ENCODE measurements at regions not wholly inside any gene's neighbourhood (a gene's known extent, or its start where the extent isn't known, plus 50 kb on each side); places are given as distances from the start of the nearest gene placed in this dataset.

GRCh38 chr5:68379275-68380036, 163.9 kb downstream of the PIK3R1 start:
- no peak for FAIRE-seq

GRCh38 chr5:68380078-68380477, 164.5 kb downstream of the PIK3R1 start:
- no peak for DNase-seq (ENCODE audit: low spot score)
- no peak for FAIRE-seq

More at GRCh38 chr5:68379275-68380036, 163.9 kb downstream of the PIK3R1 start:
- no peak for DNase-seq (ENCODE audit: low spot score)

- no peak for FAIRE-seq
These were observed 165.5 kb downstream of the PIK3R1 start for GRCh38 chr5:68381060-68381459.

GRCh38 chr5:68381909-68382308, 166.4 kb downstream of the PIK3R1 start:
- no peak for DNase-seq (ENCODE audit: low spot score)
- no peak for FAIRE-seq

More at GRCh38 chr5:68381060-68381459, 165.5 kb downstream of the PIK3R1 start:
- no peak for DNase-seq (ENCODE audit: low spot score)

- no peak for FAIRE-seq
- no peak for DNase-seq (ENCODE audit: low spot score)
These were observed 167.1 kb downstream of the PIK3R1 start for GRCh38 chr5:68382640-68383039.

GRCh38 chr5:68383888-68384310, 168.3 kb downstream of the PIK3R1 start:
- no peak for FAIRE-seq
- no peak for DNase-seq (ENCODE audit: low spot score)

GRCh38 chr5:68384936-68385594, 169.5 kb downstream of the PIK3R1 start:
- FAIRE-seq (no peak), DNase-seq (ENCODE audit: low spot score) (no peak)

GRCh38 chr5:68385936-68386335, 170.4 kb downstream of the PIK3R1 start:
- DNase-seq (ENCODE audit: low spot score), result no peak
- FAIRE-seq, result no peak

- DNase-seq (ENCODE audit: low spot score) (no peak), FAIRE-seq (no peak)
These were observed 171.7 kb downstream of the PIK3R1 start for GRCh38 chr5:68387074-68387796.

- no peak for FAIRE-seq
- no peak for DNase-seq (ENCODE audit: low spot score)
These were observed 174.1 kb downstream of the PIK3R1 start for GRCh38 chr5:68389618-68390017.

GRCh38 chr5:68392617-68393016, 177.1 kb downstream of the PIK3R1 start:
- FAIRE-seq (no peak), DNase-seq (ENCODE audit: low spot score) (no peak)

GRCh38 chr5:68395302-68395701, 179.7 kb downstream of the PIK3R1 start:
- no peak for DNase-seq (ENCODE audit: low spot score)
- no peak for FAIRE-seq

- peak; percentile 3 for DNase-seq (ENCODE audit: low spot score)
These were observed 180.5 kb downstream of the PIK3R1 start for GRCh38 chr5:68395926-68396511.

GRCh38 chr5:68396722-68397121, 181.2 kb downstream of the PIK3R1 start:
- peak; percentile 81 for FAIRE-seq
- peak; percentile 86 for DNase-seq (ENCODE audit: low spot score)

More at GRCh38 chr5:68395926-68396511, 180.5 kb downstream of the PIK3R1 start:
- no peak for FAIRE-seq

GRCh38 chr5:68398146-68398812, 182.7 kb downstream of the PIK3R1 start:
- DNase-seq (ENCODE audit: low spot score), result no peak
- FAIRE-seq, result no peak

- FAIRE-seq (no peak), DNase-seq (ENCODE audit: low spot score) (no peak)
These were observed 187.7 kb downstream of the PIK3R1 start for GRCh38 chr5:68403301-68403700.

- FAIRE-seq (no peak), DNase-seq (ENCODE audit: low spot score) (no peak)
These were observed 188.7 kb downstream of the PIK3R1 start for GRCh38 chr5:68404246-68404645.

- peak; percentile 11 for DNase-seq (ENCODE audit: low spot score)
- FAIRE-seq, result no peak
These were observed 189.6 kb downstream of the PIK3R1 start for GRCh38 chr5:68405026-68405684.

GRCh38 chr5:68405784-68406743, 190.5 kb downstream of the PIK3R1 start:
- DNase-seq (ENCODE audit: low spot score), result no peak
- FAIRE-seq, result no peak

All from RCC 7860 (cell line).